GM12865 (cell line): ENCODE measurements at regions not wholly inside any gene's neighbourhood (a gene's known extent, or its start where the extent isn't known, plus 50 kb on each side); places are given as distances from the start of the nearest gene placed in this dataset.

Experiments
- DNase-seq: peaks from one replicate; pipeline ENCODE4 v3.0.0; 2010; ENCODE audit warnings: low read depth
- H3K4me3 ChIP-seq: 2 replicates; pipeline ENCODE4 v1.5.1; 2011; ENCODE audit warnings: mild to moderate bottlenecking, low read depth, low read length, control low read depth
- TF ChIP-seq, protein P1 (sequence below): IDR thresholded peaks from 2 replicates; pipeline ENCODE4 v1.5.1; 2011; ENCODE audit warnings: low read length, control low read depth, low read depth, inconsistent platforms; ENCODE audit not compliant: insufficient read depth; ENCODE audit errors: missing control alignments

DNA sequence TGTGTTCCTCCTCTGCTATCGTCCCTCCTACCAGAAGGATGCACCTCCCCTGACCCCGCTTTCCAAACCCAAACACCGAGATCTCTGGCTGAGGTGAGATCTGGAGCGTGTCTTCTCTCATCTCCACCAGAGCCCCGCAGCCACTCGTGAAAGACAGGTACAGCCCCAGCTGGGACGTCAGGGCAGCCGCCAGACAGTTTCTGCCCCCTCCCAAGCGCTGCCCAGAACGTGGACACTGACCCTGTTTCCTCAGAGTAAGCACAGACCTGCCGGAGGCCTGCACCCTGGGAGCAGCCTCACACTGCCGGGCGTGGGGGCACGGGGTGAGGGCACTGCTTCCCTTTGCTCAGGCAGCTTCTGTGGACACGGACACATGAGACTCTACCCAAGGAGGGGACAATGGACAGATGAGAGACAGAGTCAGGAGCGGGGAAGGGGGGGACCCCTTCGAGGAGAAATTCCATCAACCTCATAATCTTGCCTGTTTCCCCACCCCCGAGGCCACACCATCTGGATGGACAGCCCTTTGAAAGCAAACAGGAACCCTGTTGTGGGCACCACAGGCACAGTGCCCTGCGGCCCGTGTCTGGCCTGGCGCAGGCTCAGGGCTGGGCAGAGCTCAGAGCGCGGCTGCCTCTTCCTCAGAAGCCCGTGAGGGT is 210.6 kb downstream of the DLL1 start:
- no peak for DNase-seq
- TF ChIP-seq, protein P1, sequence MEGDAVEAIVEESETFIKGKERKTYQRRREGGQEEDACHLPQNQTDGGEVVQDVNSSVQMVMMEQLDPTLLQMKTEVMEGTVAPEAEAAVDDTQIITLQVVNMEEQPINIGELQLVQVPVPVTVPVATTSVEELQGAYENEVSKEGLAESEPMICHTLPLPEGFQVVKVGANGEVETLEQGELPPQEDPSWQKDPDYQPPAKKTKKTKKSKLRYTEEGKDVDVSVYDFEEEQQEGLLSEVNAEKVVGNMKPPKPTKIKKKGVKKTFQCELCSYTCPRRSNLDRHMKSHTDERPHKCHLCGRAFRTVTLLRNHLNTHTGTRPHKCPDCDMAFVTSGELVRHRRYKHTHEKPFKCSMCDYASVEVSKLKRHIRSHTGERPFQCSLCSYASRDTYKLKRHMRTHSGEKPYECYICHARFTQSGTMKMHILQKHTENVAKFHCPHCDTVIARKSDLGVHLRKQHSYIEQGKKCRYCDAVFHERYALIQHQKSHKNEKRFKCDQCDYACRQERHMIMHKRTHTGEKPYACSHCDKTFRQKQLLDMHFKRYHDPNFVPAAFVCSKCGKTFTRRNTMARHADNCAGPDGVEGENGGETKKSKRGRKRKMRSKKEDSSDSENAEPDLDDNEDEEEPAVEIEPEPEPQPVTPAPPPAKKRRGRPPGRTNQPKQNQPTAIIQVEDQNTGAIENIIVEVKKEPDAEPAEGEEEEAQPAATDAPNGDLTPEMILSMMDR: no peak

DNA sequence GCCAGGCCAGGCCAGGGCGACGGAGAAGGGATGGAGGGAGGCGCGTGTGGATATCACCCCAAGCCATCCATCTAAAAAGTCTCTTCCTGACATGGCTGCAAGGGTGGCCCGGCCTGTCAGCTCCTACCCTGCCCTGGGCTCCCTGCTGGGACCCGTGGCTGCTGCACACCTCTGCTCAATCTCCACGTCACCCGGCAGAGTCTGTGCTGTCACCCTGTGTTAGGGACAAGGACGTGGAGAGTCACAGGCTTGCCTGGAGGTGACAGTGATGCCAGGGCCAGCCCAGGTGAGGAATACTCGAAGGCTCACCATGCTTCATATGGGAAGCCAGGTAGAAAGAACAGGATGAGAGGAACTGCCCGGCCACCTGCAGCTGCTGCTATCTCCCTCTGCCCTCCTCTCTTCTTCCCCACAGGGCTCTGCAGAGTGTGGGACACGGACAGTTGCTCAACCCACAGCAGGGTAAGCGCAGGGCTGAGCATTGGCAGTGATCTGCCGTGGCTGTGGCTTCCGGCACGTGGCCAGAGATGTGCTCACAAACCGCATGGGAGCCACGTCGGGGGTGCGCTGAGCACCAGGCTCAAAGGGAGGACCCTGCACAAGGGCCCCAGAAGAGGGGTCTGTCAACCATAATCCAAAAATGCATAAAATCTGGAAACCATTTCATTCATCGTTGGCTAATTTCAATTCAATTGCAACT is 214.3 kb downstream of the DLL1 start:
- no peak overlapping the region for H3K4me3 ChIP-seq
- DNase-seq: no peak
- TF ChIP-seq, protein P1: no peak

More for the DNA sequence above, 210.6 kb downstream of the DLL1 start:
- H3K4me3 ChIP-seq: no peak overlapping the region

DNA sequence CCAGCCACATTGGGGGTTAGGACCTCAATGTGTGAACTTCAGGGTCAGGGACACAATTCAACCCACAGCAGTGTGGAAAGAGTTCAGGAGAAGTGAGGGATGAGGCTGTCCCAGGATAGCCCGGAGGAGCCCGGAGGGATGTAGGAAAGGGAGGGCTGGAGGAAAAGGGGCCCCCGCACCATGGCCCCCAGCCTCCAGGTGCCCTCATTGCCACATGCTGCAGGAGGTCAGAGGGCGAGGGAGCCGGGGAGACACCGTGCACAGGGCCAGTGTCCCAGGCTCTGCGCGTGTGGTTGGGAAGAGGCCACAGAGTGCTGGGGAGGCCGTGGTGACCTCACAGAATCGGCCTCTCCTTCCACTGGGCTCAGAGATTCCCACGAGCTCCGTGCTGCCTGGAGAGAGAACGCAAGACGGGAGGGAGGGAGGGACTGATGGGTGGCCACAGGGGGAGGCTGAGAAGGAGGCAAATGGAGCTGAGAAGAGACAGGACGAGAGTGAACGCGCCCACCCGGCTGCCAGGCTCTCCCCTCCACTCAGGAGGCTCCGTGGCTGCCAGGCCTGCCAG is 215.1 kb downstream of the DLL1 start:
- H3K4me3 ChIP-seq: no peak overlapping the region
- TF ChIP-seq, protein P1: no peak
- no peak for DNase-seq

DNA sequence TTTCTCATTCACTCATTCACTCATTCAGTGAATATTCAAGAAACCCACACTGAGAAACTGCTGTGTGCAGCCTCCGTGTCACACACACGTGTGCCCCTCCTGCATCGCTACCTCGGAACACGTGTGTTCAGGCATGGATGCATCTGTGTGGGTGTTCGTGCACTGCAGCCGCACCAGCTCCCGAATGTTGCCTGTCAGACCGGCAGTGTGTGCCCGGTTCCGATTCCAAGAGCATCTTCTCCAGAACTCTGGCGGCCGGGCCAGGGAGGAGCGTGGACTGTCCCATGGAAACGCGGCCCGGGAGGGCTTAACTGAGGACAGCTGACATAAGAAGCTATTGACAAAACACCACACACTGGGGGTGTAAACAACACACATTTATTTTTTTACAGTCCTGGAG is 216.0 kb downstream of the DLL1 start:
- DNase-seq: no peak
- TF ChIP-seq, protein P1: no peak
- no peak overlapping the region for H3K4me3 ChIP-seq

DNA sequence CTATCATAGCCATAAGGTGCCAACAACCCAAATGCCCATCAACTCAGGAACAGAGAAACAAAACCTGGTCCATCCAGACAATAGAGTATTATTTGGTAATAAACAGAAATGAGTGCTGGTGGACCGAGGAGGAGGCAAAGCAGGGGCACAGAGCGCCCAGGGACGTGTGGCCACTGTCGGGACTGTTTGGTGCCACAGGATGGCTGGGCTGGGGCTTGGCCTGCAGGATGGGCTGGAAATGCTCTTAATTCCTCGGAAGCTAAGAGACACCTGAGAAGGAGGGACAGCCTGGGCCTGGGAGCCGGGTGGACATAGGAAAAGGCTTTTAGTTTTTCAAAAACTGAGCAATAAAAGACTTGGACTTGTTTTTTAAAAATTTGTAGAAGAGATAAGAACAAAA is 216.4 kb downstream of the DLL1 start:
- TF ChIP-seq, protein P1: no peak
- DNase-seq: no peak
- H3K4me3 ChIP-seq: no peak overlapping the region

DNA sequence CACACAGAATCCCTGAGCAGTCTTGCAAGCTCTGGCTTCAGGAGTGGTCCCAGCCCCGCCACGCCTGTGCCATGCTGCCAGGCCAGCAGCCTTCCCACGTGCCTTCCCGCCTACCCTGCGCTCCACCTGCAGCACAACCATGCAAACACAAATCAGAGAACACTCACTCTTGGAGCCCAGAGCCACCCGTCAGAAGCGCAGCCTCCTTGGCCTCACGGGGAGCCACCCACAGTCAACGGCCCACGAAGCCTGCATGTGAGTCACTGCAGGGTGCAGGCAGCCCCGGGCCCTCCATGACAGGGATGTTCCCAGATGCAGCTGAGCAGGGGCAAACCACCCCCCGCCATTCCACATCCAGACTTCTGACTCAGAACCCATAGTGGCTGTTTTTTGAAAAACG is 217.0 kb downstream of the DLL1 start:
- DNase-seq: no peak
- TF ChIP-seq, protein P1: no peak
- H3K4me3 ChIP-seq: no peak overlapping the region
